ENCODE measurements at regions not wholly inside any gene's neighbourhood (a gene's known extent, or its start where the extent isn't known, plus 50 kb on each side); places are given as distances from the start of the nearest gene placed in this dataset.

GRCh38 chr21:15249285-15249993, 184.6 kb upstream of the NRIP1 start:
- Histone ChIP-seq H3K4me2 (ENCODE audit: low read depth, low read length) (no peak overlapping the region), H3K9ac (ENCODE audit: insufficient read depth, low read depth, low read length) (no peak overlapping the region), H2AFZ (ENCODE audit: low read length) (no peak overlapping the region), H3K36me3 (replicated peaks in 1 of 2; ENCODE audit: control insufficient read depth in 1 of 2, insufficient read depth in 2 of 2, low read length in 2 of 2) (no peaks in the 10 kb centered on the region), H3K27me3 (ENCODE audit: control insufficient read depth in 1 of 2, insufficient read depth in 2 of 2, low read length in 2 of 2) (peaks cover 0 to 1% of the 10 kb centered on the region in 2 experiments; a peak in 1 of 5 replicates), H3K4me1 (ENCODE audit: insufficient read depth, low read length) (peaks cover 4% of the 10 kb centered on the region; the same call in 1 of the 2 replicates), H4K20me1 (ENCODE audit: insufficient read depth, low read length) (no peaks in the 10 kb centered on the region), H3K9me3 (ENCODE audit: low read length) (no peaks in the 10 kb centered on the region), H3K4me3 (replicated peaks in 1 of 3; ENCODE audit: insufficient read depth in 1 of 3, low read depth in 2 of 3, low read length in 3 of 3) (no peak overlapping the region), H3K79me2 (ENCODE audit: insufficient read depth, low read length) (no peaks in the 10 kb centered on the region), H3K27ac (ENCODE audit: extremely low read length, insufficient read depth, low read length) (no peak overlapping the region)
- no peak for ATAC-seq
- in situ Hi-C loops (cut with HindIII; ENCODE audit: extremely low pct_ligation_motif_present, low pct_unique_long_range_greater_than_20kb), result no loop called here
- WGBS (ENCODE audit: low lambda C conversion rate), result 71% methylated on average over 6 of the region's 6 CpGs
- FAIRE-seq, result no peak
- intact Hi-C loops (cut with micrococcal nuclease; ENCODE audit: unreplicated experiment), result no loop called here
- ChIA-PET CTCF (ENCODE audit: low intra/inter-chr PET ratio, low total read pairs) (no interaction called here), POLR2A (no interaction called here)
- no TSS peak for BruUV-seq (replicated peaks)
- no peak for DNase-seq (ENCODE audit: low spot score)
- TF ChIP-seq ZNF569 (CRISPR knock-in tag; IDR thresholded peaks at IDR 0.05; ENCODE audit: borderline replicate concordance) (no peak), ZBTB3 (CRISPR knock-in tag; IDR thresholded peaks at IDR 0.05; ENCODE audit: borderline replicate concordance, low read depth) (no peak), ZNF552 (CRISPR knock-in tag; IDR thresholded peaks at IDR 0.05; ENCODE audit: borderline replicate concordance) (no peak), ZSCAN12 (CRISPR knock-in tag; IDR thresholded peaks at IDR 0.05) (no peak), ZNF512 (CRISPR knock-in tag; IDR thresholded peaks at IDR 0.05) (no peak), TERF1 (CRISPR knock-in tag; IDR thresholded peaks at IDR 0.05) (no peak), ARID4A (CRISPR knock-in tag; IDR thresholded peaks at IDR 0.05; ENCODE audit: borderline replicate concordance) (no peak), NFKBIZ (CRISPR knock-in tag; IDR thresholded peaks at IDR 0.05) (no peak), FIP1L1 (IDR thresholded peaks at IDR 0.05; ENCODE audit: borderline replicate concordance, insufficient read depth, low read depth, low read length) (no peak), ATF3 (CRISPR knock-in tag; IDR thresholded peaks at IDR 0.05) (no peak), PPARG (CRISPR knock-in tag; conservative IDR thresholded peaks at IDR 0.05) (no peak), GRHL1 (CRISPR knock-in tag; conservative IDR thresholded peaks at IDR 0.05) (no peak), ZNF549 (CRISPR knock-in tag; IDR thresholded peaks at IDR 0.05) (no peak)
